ENCODE measurements at regions not wholly inside any gene's neighbourhood (a gene's known extent, or its start where the extent isn't known, plus 50 kb on each side); places are given as distances from the start of the nearest gene placed in this dataset.

- Histone ChIP-seq H3K27me3 (ENCODE audit: control insufficient read depth in 3 of 3, insufficient read depth in 3 of 3, low read length in 2 of 3) (no peaks in the 10 kb centered on the region), H3K36me3 (ENCODE audit: control insufficient read depth in 4 of 4, insufficient read depth in 4 of 4, low read length in 4 of 4) (no peaks in the 10 kb centered on the region), H3K9ac (ENCODE audit: insufficient read depth in 1 of 2, low read length in 2 of 2) (no peak overlapping the region), H3K4me3 (no peak overlapping the region), H3K4me1 (ENCODE audit: control insufficient read depth in 5 of 5, insufficient read depth in 5 of 5, low read length in 5 of 5) (no peaks in the 10 kb centered on the region), H3K9me3 (ENCODE audit: control insufficient read depth in 4 of 4, insufficient read depth in 3 of 4, low read length in 3 of 4) (peaks cover 0 to 2% (median 0%) of the 10 kb centered on the region in 4 donors), H3K27ac (ENCODE audit: low read depth in 1 of 2, low read length in 1 of 2) (no peak overlapping the region)
- DNase-seq (no peak), ATAC-seq (ENCODE audit: insufficient read depth, low FRiP score) (peak; percentile 84)
- TF ChIP-seq CTCF (IDR thresholded peaks at IDR 0.05; ENCODE audit: control extremely low read depth, extremely low read depth): no peak
- WGBS, 2 donors: 79 to 90% methylated on average over 6 of the region's 6 CpGs
These were observed 111.7 kb upstream of the NEDD9 start for GRCh38 chr6:11343963-11344723.

GRCh38 chr6:11341867-11342266 lies 109.4 kb upstream of the NEDD9 start:
- no peaks in the 10 kb centered on the region for H3K27me3 ChIP-seq (ENCODE audit: control insufficient read depth in 3 of 3, insufficient read depth in 3 of 3, low read length in 2 of 3)
- no peaks in the 10 kb centered on the region for H3K4me1 ChIP-seq (ENCODE audit: control insufficient read depth in 5 of 5, insufficient read depth in 5 of 5, low read length in 5 of 5)
- 54 to 65% methylated on average over 2 of the region's 2 CpGs for WGBS, 2 donors
- DNase-seq (no peak), ATAC-seq (ENCODE audit: insufficient read depth, low FRiP score) (no peak)
- H3K36me3 ChIP-seq (ENCODE audit: control insufficient read depth in 4 of 4, insufficient read depth in 4 of 4, low read length in 4 of 4): no peaks in the 10 kb centered on the region
- no peak overlapping the region for H3K9ac ChIP-seq (ENCODE audit: insufficient read depth in 1 of 2, low read length in 2 of 2)
- H3K4me3 ChIP-seq: no peak overlapping the region
- no peak for TF ChIP-seq CTCF (IDR thresholded peaks at IDR 0.05; ENCODE audit: control extremely low read depth, extremely low read depth)
- no peak overlapping the region for H3K27ac ChIP-seq (ENCODE audit: low read depth in 1 of 2, low read length in 1 of 2)
- H3K9me3 ChIP-seq (ENCODE audit: control insufficient read depth in 4 of 4, insufficient read depth in 3 of 4, low read length in 3 of 4): no peaks in the 10 kb centered on the region

- Histone ChIP-seq H3K36me3 (ENCODE audit: control insufficient read depth in 4 of 4, insufficient read depth in 4 of 4, low read length in 4 of 4) (no peaks in the 10 kb centered on the region), H3K27me3 (ENCODE audit: control insufficient read depth in 3 of 3, insufficient read depth in 3 of 3, low read length in 2 of 3) (no peaks in the 10 kb centered on the region), H3K27ac (ENCODE audit: low read depth in 1 of 2, low read length in 1 of 2) (no peak overlapping the region), H3K4me1 (ENCODE audit: control insufficient read depth in 5 of 5, insufficient read depth in 5 of 5, low read length in 5 of 5) (no peaks in the 10 kb centered on the region), H3K9me3 (ENCODE audit: control insufficient read depth in 4 of 4, insufficient read depth in 3 of 4, low read length in 3 of 4) (no peaks in the 10 kb centered on the region), H3K4me3 (no peak overlapping the region), H3K9ac (ENCODE audit: insufficient read depth in 1 of 2, low read length in 2 of 2) (no peak overlapping the region)
- TF ChIP-seq CTCF (IDR thresholded peaks at IDR 0.05; ENCODE audit: control extremely low read depth, extremely low read depth): no peak
- ATAC-seq (ENCODE audit: insufficient read depth, low FRiP score) (no peak), DNase-seq (no peak)
- WGBS, 2 donors: 90 to 91% methylated on average over 3 of the region's 3 CpGs
These were observed 108.8 kb upstream of the NEDD9 start for GRCh38 chr6:11341303-11341702.

GRCh38 chr6:11339380-11339779 lies 106.9 kb upstream of the NEDD9 start:
- Histone ChIP-seq H3K4me3 (no peak overlapping the region), H3K9me3 (ENCODE audit: control insufficient read depth in 4 of 4, insufficient read depth in 3 of 4, low read length in 3 of 4) (no peaks in the 10 kb centered on the region), H3K4me1 (ENCODE audit: control insufficient read depth in 5 of 5, insufficient read depth in 5 of 5, low read length in 5 of 5) (no peaks in the 10 kb centered on the region), H3K36me3 (ENCODE audit: control insufficient read depth in 4 of 4, insufficient read depth in 4 of 4, low read length in 4 of 4) (no peaks in the 10 kb centered on the region), H3K9ac (ENCODE audit: insufficient read depth in 1 of 2, low read length in 2 of 2) (no peak overlapping the region), H3K27ac (ENCODE audit: low read depth in 1 of 2, low read length in 1 of 2) (no peak overlapping the region), H3K27me3 (ENCODE audit: control insufficient read depth in 3 of 3, insufficient read depth in 3 of 3, low read length in 2 of 3) (no peaks in the 10 kb centered on the region)
- ATAC-seq (ENCODE audit: insufficient read depth, low FRiP score) (no peak), DNase-seq (no peak)
- TF ChIP-seq CTCF (IDR thresholded peaks at IDR 0.05; ENCODE audit: control extremely low read depth, extremely low read depth): no peak
- 85 to 91% methylated on average over 1 of the region's 1 CpG for WGBS, 2 donors
